HFFc6 (cell line): ENCODE measurements at regions not wholly inside any gene's neighbourhood (a gene's known extent, or its start where the extent isn't known, plus 50 kb on each side); places are given as distances from the start of the nearest gene placed in this dataset.

Experiments used
- DNase-seq: peaks from one replicate; pipeline ENCODE4 v3.0.0-alpha.2; 2018
- H3K27ac Mint-ChIP-seq: 2 replicates; pipeline ENCODE4 v1.8.0; 2020; ENCODE audit warnings: mild to moderate bottlenecking, mixed read lengths
- H3K27me3 Mint-ChIP-seq: 2 replicates; pipeline ENCODE4 v1.8.0; 2021; ENCODE audit warnings: mild to moderate bottlenecking, moderate library complexity, mixed read lengths; ENCODE audit not compliant: insufficient read depth
- H3K36me3 Mint-ChIP-seq: 2 replicates; pipeline ENCODE4 v1.8.0; 2021; ENCODE audit warnings: low read depth, mixed read lengths
- H3K4me1 Mint-ChIP-seq: 2 replicates; pipeline ENCODE4 v1.8.0; 2020; ENCODE audit warnings: low read depth, mixed read lengths
- H3K4me3 Mint-ChIP-seq: 2 replicates; pipeline ENCODE4 v1.8.0; 2020; ENCODE audit warnings: mild to moderate bottlenecking, moderate library complexity, mixed read lengths
- H3K9me3 Mint-ChIP-seq: 2 replicates; pipeline ENCODE4 v1.8.0; 2020; ENCODE audit warnings: mild to moderate bottlenecking, mixed read lengths
- CTCF ChIP-seq: fragments of 200-600 bp; sonication (generic); IDR thresholded peaks from 2 replicates; pipeline ENCODE4 v1.5.0; 2021; ENCODE audit warnings: antibody characterized with exemption, mild to moderate bottlenecking

DNA sequence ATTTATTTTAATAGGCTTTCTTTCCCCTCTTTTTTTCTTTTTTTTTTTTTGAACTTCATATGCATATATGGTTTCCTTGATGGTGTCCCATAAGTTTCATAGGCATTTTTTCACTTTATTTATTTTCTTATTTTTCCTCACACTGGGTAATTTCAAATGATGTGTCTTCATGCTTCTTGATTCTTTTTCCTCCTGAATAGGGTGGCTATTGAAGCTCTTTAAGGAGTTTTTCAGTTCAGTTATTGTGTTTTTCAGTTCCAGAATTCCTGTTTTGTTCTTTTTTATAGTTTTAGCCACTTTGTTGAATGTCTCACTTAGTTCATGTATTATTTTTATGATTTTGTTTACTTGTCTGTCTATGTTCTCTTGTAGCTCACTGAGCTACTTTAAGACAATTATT, 273.2 kb downstream of the NFKBIZ start:
- H3K27ac Mint-ChIP-seq, result no peak overlapping the region
- H3K9me3 Mint-ChIP-seq, result peaks cover 13% of the 10 kb centered on the region; the same call in 1 of the 2 replicates
- DNase-seq, result no peak
- no peaks in the 10 kb centered on the region; the same call in 1 of the 2 replicates for H3K27me3 Mint-ChIP-seq
- H3K36me3 Mint-ChIP-seq, result peaks cover 15% of the 10 kb centered on the region
- H3K4me3 Mint-ChIP-seq, result no peak overlapping the region
- no peak for TF ChIP-seq CTCF
- H3K4me1 Mint-ChIP-seq, result peaks cover 19% of the 10 kb centered on the region

DNA sequence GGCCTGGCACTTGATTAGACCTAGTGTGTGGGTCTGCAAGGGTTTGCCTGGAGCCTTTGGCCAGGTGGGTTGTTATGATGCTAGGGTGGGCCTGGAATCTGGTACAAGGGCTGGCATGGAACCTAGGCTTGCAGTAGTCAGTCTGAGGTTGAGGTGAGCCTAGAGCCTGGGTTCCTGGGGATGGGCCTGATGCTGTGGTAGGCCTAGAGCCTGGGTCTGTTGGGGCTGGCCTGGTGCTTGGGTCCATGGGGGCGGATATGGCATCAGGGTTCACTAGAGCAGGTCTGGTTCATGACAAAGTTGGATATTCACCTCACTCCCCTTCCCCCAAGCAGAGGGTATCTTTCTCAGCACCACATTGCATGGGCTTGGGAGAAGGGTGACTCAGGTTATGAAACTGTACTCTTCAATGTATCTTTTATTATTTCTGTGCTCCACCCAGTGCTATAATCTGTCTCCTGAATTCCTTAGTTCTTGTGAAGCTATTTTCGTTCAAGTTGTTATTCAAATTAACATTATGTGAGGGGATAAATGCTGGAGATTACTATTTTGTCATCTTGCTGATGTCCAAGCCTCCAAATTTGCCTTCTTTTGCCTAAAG, 274.4 kb downstream of the NFKBIZ start:
- H3K36me3 Mint-ChIP-seq, result peaks cover 15% of the 10 kb centered on the region
- peak overlapping the region; percentile 62 for H3K27ac Mint-ChIP-seq
- no peaks in the 10 kb centered on the region; the same call in 1 of the 2 replicates for H3K27me3 Mint-ChIP-seq
- DNase-seq, result no peak
- peaks cover 19% of the 10 kb centered on the region for H3K4me1 Mint-ChIP-seq
- no peak for TF ChIP-seq CTCF
- no peak overlapping the region for H3K4me3 Mint-ChIP-seq
- peaks cover 13% of the 10 kb centered on the region; the same call in 1 of the 2 replicates for H3K9me3 Mint-ChIP-seq

GRCh38 chr3:102124282-102124681, 275.0 kb downstream of the NFKBIZ start:
- TF ChIP-seq CTCF, result no peak
- H3K36me3 Mint-ChIP-seq, result peaks cover 15% of the 10 kb centered on the region
- no peak overlapping the region for H3K4me3 Mint-ChIP-seq
- peaks cover 19% of the 10 kb centered on the region for H3K4me1 Mint-ChIP-seq
- peak; percentile 45 for DNase-seq
- peak overlapping the region; percentile 73 for H3K27ac Mint-ChIP-seq
- H3K9me3 Mint-ChIP-seq, result peaks cover 13% of the 10 kb centered on the region; the same call in 1 of the 2 replicates
- H3K27me3 Mint-ChIP-seq, result no peaks in the 10 kb centered on the region; the same call in 1 of the 2 replicates

DNA sequence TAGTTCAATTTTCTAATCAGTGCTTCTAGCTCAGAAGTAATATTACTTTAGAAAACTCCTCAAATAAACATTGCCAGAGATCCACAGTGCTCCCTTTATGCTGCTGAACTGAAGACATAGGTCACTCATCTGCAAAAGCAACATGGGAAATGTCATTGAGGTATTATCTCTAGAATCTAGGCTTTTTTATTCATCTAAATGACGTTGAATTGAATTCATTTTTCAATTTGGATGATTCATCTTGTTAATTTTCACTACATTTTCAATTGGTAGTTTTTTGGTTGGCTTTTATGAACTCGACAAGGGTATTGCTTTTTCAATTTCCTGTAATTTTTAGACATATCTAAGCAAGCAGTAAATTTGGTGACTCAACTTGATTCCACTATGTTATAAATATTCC, 275.4 kb downstream of the NFKBIZ start:
- no peak for DNase-seq
- TF ChIP-seq CTCF, result no peak
- Mint-ChIP-seq H3K4me3 (no peak overlapping the region), H3K27me3 (no peaks in the 10 kb centered on the region; the same call in 1 of the 2 replicates), H3K9me3 (peaks cover 13% of the 10 kb centered on the region; the same call in 1 of the 2 replicates), H3K36me3 (peaks cover 15% of the 10 kb centered on the region), H3K27ac (peak overlapping the region; percentile 73), H3K4me1 (peaks cover 22% of the 10 kb centered on the region)

- no peak for DNase-seq
- Mint-ChIP-seq H3K4me3 (no peak overlapping the region), H3K27me3 (no peaks in the 10 kb centered on the region; the same call in 1 of the 2 replicates), H3K27ac (no peak overlapping the region), H3K9me3 (peaks cover 13% of the 10 kb centered on the region; the same call in 1 of the 2 replicates), H3K4me1 (peaks cover 29% of the 10 kb centered on the region), H3K36me3 (peaks cover 15% of the 10 kb centered on the region)
- no peak for TF ChIP-seq CTCF
Observed at GRCh38 chr3:102125197-102125993, 276.1 kb downstream of the NFKBIZ start.
